Vagina (tissue), 2 donors: ENCODE measurements at regions not wholly inside any gene's neighbourhood (a gene's known extent, or its start where the extent isn't known, plus 50 kb on each side); places are given as distances from the start of the nearest gene placed in this dataset.

Experiments
- DNase-seq, 2 donors: peaks; one replicate each; pipeline ENCODE4 v3.0.0-alpha.2; 2017; ENCODE audit errors: extremely low spot score in 2 of 2
- H3K27ac ChIP-seq: fragments of 200-600 bp; sonication (generic); one replicate; pipeline ENCODE4 v1.5.1; 2019
- H3K27me3 ChIP-seq: fragments of 200-600 bp; sonication (generic); one replicate; pipeline ENCODE4 v1.5.1; 2019
- H3K36me3 ChIP-seq, 2 donors: fragments of 200-600 bp; sonication (generic); one replicate each; pipeline ENCODE4 v1.5.1; 2017 to 2019
- H3K4me1 ChIP-seq: fragments of 200-600 bp; sonication (generic); one replicate; pipeline ENCODE4 v1.5.1; 2019
- H3K4me3 ChIP-seq, 2 donors: fragments of 200-600 bp; sonication (generic); 1 replicate in 1 of 2; 2 replicates in 1 of 2; pipeline ENCODE4 v1.5.1; 2016 to 2019
- H3K9me3 ChIP-seq: fragments of 200-600 bp; sonication (generic); one replicate; pipeline ENCODE4 v1.5.1; 2019
- POLR2A ChIP-seq, 2 donors: fragments of 450-650 bp; IDR thresholded peaks; one replicate each; pipeline ENCODE4 v1.6.1; 2017; ENCODE audit warnings: antibody characterized with exemption in 2 of 2, mild to moderate bottlenecking in 2 of 2, moderate library complexity in 2 of 2
- POLR2AphosphoS5 ChIP-seq, 2 donors: sonication (generic); formaldehyde crosslinking; IDR thresholded peaks; one replicate each; pipeline ENCODE4 v1.9.0; 2017; ENCODE audit warnings: antibody characterized with exemption in 2 of 2, mild to moderate bottlenecking in 2 of 2, low read depth in 1 of 2; ENCODE audit not compliant: insufficient read depth in 1 of 2
- intact Hi-C: fragments of 100-400 bp; cut with DNase I; formaldehyde crosslinking; loops from one replicate; pipeline ENCODE4 v1.15.1; 2023
- TF ChIP-seq, protein P1 (sequence below), 3 experiments: fragments of 450-650 bp in 2 of 3; fragments of 200-600 bp in 1 of 3; sonication (generic) in 1 of 3; IDR thresholded peaks; one replicate each; pipeline ENCODE4 v1.5.1; 2017 to 2019; ENCODE audit warnings: antibody characterized with exemption in 3 of 3, mild to moderate bottlenecking in 2 of 3, moderate library complexity in 2 of 3

- intact Hi-C loops, result no loop called here
- no peak for TF ChIP-seq POLR2A (IDR thresholded peaks at IDR 0.05)
- no peak for DNase-seq
- Histone ChIP-seq H3K9me3 (no peaks in the 10 kb centered on the region), H3K4me1 (no peaks in the 10 kb centered on the region), H3K27me3 (no peaks in the 10 kb centered on the region), H3K4me3 (no peak overlapping the region), H3K27ac (no peak overlapping the region), H3K36me3 (no peaks in the 10 kb centered on the region)
Observed at GRCh38 chr9:86516564-86516963, 162.4 kb upstream of the TUT7 start.

GRCh38 chr9:86515221-86515620 lies 161.0 kb upstream of the TUT7 start:
- Histone ChIP-seq H3K9me3 (no peaks in the 10 kb centered on the region), H3K27ac (no peak overlapping the region), H3K27me3 (no peaks in the 10 kb centered on the region), H3K36me3 (no peaks in the 10 kb centered on the region), H3K4me3 (no peak overlapping the region), H3K4me1 (no peaks in the 10 kb centered on the region)
- no peak for DNase-seq
- TF ChIP-seq, protein P1, sequence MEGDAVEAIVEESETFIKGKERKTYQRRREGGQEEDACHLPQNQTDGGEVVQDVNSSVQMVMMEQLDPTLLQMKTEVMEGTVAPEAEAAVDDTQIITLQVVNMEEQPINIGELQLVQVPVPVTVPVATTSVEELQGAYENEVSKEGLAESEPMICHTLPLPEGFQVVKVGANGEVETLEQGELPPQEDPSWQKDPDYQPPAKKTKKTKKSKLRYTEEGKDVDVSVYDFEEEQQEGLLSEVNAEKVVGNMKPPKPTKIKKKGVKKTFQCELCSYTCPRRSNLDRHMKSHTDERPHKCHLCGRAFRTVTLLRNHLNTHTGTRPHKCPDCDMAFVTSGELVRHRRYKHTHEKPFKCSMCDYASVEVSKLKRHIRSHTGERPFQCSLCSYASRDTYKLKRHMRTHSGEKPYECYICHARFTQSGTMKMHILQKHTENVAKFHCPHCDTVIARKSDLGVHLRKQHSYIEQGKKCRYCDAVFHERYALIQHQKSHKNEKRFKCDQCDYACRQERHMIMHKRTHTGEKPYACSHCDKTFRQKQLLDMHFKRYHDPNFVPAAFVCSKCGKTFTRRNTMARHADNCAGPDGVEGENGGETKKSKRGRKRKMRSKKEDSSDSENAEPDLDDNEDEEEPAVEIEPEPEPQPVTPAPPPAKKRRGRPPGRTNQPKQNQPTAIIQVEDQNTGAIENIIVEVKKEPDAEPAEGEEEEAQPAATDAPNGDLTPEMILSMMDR (IDR thresholded peaks at IDR 0.05), result no peak
- TF ChIP-seq POLR2A (IDR thresholded peaks at IDR 0.05) (no peak), POLR2AphosphoS5 (IDR thresholded peaks at IDR 0.05; ENCODE audit: insufficient read depth in 1 of 2, low read depth in 1 of 2) (no peak)
- intact Hi-C loops, result no loop called here

GRCh38 chr9:86513429-86513828 lies 159.2 kb upstream of the TUT7 start:
- no peak for DNase-seq
- no peak overlapping the region for H3K27ac ChIP-seq
- intact Hi-C loops, result no loop called here
- no peak overlapping the region for H3K4me3 ChIP-seq
- no peaks in the 10 kb centered on the region for H3K9me3 ChIP-seq
- TF ChIP-seq, protein P1 (IDR thresholded peaks at IDR 0.05), result no peak
- TF ChIP-seq POLR2AphosphoS5 (IDR thresholded peaks at IDR 0.05; ENCODE audit: insufficient read depth in 1 of 2, low read depth in 1 of 2), result no peak
- no peaks in the 10 kb centered on the region for H3K4me1 ChIP-seq
- no peaks in the 10 kb centered on the region for H3K27me3 ChIP-seq
- H3K36me3 ChIP-seq, result no peaks in the 10 kb centered on the region

GRCh38 chr9:86512929-86513328 lies 158.7 kb upstream of the TUT7 start:
- no peaks in the 10 kb centered on the region for H3K4me1 ChIP-seq
- TF ChIP-seq POLR2A (IDR thresholded peaks at IDR 0.05) (no peak), POLR2AphosphoS5 (IDR thresholded peaks at IDR 0.05; ENCODE audit: insufficient read depth in 1 of 2, low read depth in 1 of 2) (no peak)
- TF ChIP-seq, protein P1 (IDR thresholded peaks at IDR 0.05), result no peak
- intact Hi-C loops, result no loop called here
- H3K27me3 ChIP-seq, result no peaks in the 10 kb centered on the region
- H3K9me3 ChIP-seq, result no peaks in the 10 kb centered on the region
- no peak for DNase-seq
- no peaks in the 10 kb centered on the region for H3K36me3 ChIP-seq
- no peak overlapping the region for H3K4me3 ChIP-seq
- H3K27ac ChIP-seq, result no peak overlapping the region

DNA sequence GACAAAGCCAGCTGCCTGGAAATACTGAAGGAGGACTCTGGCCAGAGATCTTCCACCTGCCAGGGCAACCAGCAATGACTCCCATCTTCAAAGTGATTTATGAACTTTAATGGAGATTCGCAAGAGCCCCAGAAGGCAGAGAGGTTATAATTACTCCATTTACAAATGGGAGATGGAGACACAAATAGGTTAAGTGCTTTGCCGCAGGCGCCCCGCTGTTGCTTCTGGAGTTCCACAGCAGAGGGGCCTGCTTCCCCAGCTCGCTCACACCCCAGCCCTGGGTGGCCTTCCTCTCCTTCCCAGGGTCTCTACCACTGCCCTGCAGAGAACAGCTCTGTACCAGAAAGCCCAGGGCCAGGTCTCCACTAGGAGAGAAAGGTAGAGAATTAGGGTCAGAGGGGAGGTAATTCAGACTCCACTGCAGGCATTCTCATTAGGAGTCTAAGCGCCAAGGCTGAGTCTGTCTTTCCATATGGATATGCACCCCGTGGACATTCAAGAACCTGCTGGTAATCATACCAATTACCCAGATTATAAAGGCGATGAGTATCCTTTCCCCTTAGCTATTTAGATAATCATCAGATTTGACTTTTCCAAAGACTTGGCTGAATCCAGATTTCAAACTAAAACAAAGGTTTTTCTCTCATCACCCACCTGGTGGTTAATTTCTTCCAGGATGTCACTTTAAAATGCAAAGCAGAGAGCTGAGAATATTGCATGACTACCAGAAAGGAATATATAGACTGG lies 157.6 kb upstream of the TUT7 start:
- DNase-seq, result no peak
- no peaks in the 10 kb centered on the region for H3K27me3 ChIP-seq
- TF ChIP-seq, protein P1 (IDR thresholded peaks at IDR 0.05), result no peak
- TF ChIP-seq POLR2AphosphoS5 (IDR thresholded peaks at IDR 0.05; ENCODE audit: insufficient read depth in 1 of 2, low read depth in 1 of 2) (no peak), POLR2A (IDR thresholded peaks at IDR 0.05) (no peak)
- intact Hi-C loops, result no loop called here
- H3K27ac ChIP-seq, result no peak overlapping the region
- no peaks in the 10 kb centered on the region for H3K9me3 ChIP-seq
- H3K36me3 ChIP-seq, result no peaks in the 10 kb centered on the region
- H3K4me1 ChIP-seq, result no peaks in the 10 kb centered on the region
- no peak overlapping the region for H3K4me3 ChIP-seq
